ENCODE measurements at regions not wholly inside any gene's neighbourhood (a gene's known extent, or its start where the extent isn't known, plus 50 kb on each side); places are given as distances from the start of the nearest gene placed in this dataset.

GRCh38 chr5:68729678-68730077 lies 364.1 kb upstream of the SLC30A5 start:
- DNase-seq, result no peak

- DNase-seq, result no peak
These were observed 363.4 kb upstream of the SLC30A5 start for GRCh38 chr5:68730220-68730978.

GRCh38 chr5:68730979-68731654 lies 362.7 kb upstream of the SLC30A5 start:
- no peak for DNase-seq

- DNase-seq, result no peak
These were observed 361.6 kb upstream of the SLC30A5 start for GRCh38 chr5:68732251-68732650.

GRCh38 chr5:68734781-68735180 lies 359.0 kb upstream of the SLC30A5 start:
- DNase-seq, result no peak

- DNase-seq, result no peak
These were observed 355.6 kb upstream of the SLC30A5 start for GRCh38 chr5:68738236-68738635.

GRCh38 chr5:68738841-68739240 lies 355.0 kb upstream of the SLC30A5 start:
- DNase-seq, result no peak

GRCh38 chr5:68739752-68740151 lies 354.1 kb upstream of the SLC30A5 start:
- DNase-seq, result no peak

- DNase-seq, result no peak
These were observed 353.4 kb upstream of the SLC30A5 start for GRCh38 chr5:68740226-68740910.

- DNase-seq, result no peak
These were observed 349.6 kb upstream of the SLC30A5 start for GRCh38 chr5:68744206-68744605.

GRCh38 chr5:68745448-68745847 lies 348.4 kb upstream of the SLC30A5 start:
- DNase-seq, result no peak

GRCh38 chr5:68746220-68746619 lies 347.6 kb upstream of the SLC30A5 start:
- no peak for DNase-seq

- DNase-seq, result no peak
These were observed 347.0 kb upstream of the SLC30A5 start for GRCh38 chr5:68746643-68747420.

- no peak for DNase-seq
These were observed 346.3 kb upstream of the SLC30A5 start for GRCh38 chr5:68747521-68747920.

GRCh38 chr5:68748101-68748500 lies 345.7 kb upstream of the SLC30A5 start:
- no peak for DNase-seq

GRCh38 chr5:68749077-68749476 lies 344.7 kb upstream of the SLC30A5 start:
- no peak for DNase-seq

GRCh38 chr5:68749631-68750030 lies 344.2 kb upstream of the SLC30A5 start:
- DNase-seq, result no peak

GRCh38 chr5:68751661-68752060 lies 342.2 kb upstream of the SLC30A5 start:
- DNase-seq, result no peak

GRCh38 chr5:68754536-68754935 lies 339.3 kb upstream of the SLC30A5 start:
- no peak for DNase-seq

- no peak for DNase-seq
These were observed 338.5 kb upstream of the SLC30A5 start for GRCh38 chr5:68755293-68755692.

GRCh38 chr5:68757006-68757405 lies 336.8 kb upstream of the SLC30A5 start:
- no peak for DNase-seq

GRCh38 chr5:68757626-68758212 lies 336.1 kb upstream of the SLC30A5 start:
- no peak for DNase-seq

GRCh38 chr5:68759593-68759992 lies 334.2 kb upstream of the SLC30A5 start:
- DNase-seq, result no peak

Measured in NCI-H2081 treated with DMSO at 0.1 percent for 48 hours (cell line).